Gastroesophageal sphincter (tissue), 4 donors: ENCODE measurements at regions not wholly inside any gene's neighbourhood (a gene's known extent, or its start where the extent isn't known, plus 50 kb on each side); places are given as distances from the start of the nearest gene placed in this dataset.

Experiments used
- ATAC-seq: fragments of 150-250 bp; one replicate; pipeline ENCODE4 v1.9.1; 2016; ENCODE audit warnings: mild to moderate bottlenecking, moderate library complexity
- H3K27ac ChIP-seq, 4 donors: fragments of 200-600 bp; sonication (generic) in 3 of 4; 1 replicate in 3 of 4; 2 replicates in 1 of 4; pipeline ENCODE4 v1.5.1; 2016 to 2019
- H3K27me3 ChIP-seq: fragments of 200-600 bp; sonication (generic); one replicate; pipeline ENCODE4 v1.5.1; 2019
- H3K36me3 ChIP-seq, 2 donors: fragments of 200-600 bp; sonication (generic); one replicate each; pipeline ENCODE4 v1.5.1; 2019; ENCODE audit warnings: control low read depth in 1 of 2
- H3K4me1 ChIP-seq, 3 donors: fragments of 200-600 bp; sonication (generic); 1 replicate in 2 of 3; 2 replicates in 1 of 3; pipeline ENCODE4 v1.5.1; 2016 to 2019; ENCODE audit warnings: control low read depth in 2 of 3
- H3K4me3 ChIP-seq, 2 donors: fragments of 200-600 bp; sonication (generic); one replicate each; pipeline ENCODE4 v1.5.1; 2019; ENCODE audit warnings: mild to moderate bottlenecking in 1 of 2, moderate library complexity in 1 of 2
- H3K9me3 ChIP-seq, 3 donors: fragments of 200-600 bp; sonication (generic); one replicate each; pipeline ENCODE4 v1.5.1; 2017 to 2019; ENCODE audit warnings: control low read depth in 2 of 3
- EP300 ChIP-seq: sonication (generic); formaldehyde crosslinking; IDR thresholded peaks from one replicate; pipeline ENCODE4 v1.6.1; 2017; ENCODE audit warnings: antibody characterized with exemption, mild to moderate bottlenecking
- POLR2A ChIP-seq, 2 donors: fragments of 450-650 bp; IDR thresholded peaks; one replicate each; pipeline ENCODE4 v1.6.1; 2017; ENCODE audit warnings: antibody characterized with exemption in 2 of 2, mild to moderate bottlenecking in 2 of 2, moderate library complexity in 1 of 2
- POLR2AphosphoS5 ChIP-seq: sonication (generic); formaldehyde crosslinking; IDR thresholded peaks from one replicate; pipeline ENCODE4 v1.6.1; 2017; ENCODE audit warnings: antibody characterized with exemption
- WGBS, 2 donors: methylation state at CpG; one replicate each; pipeline ENCODE4 v1.1.5; 2018; ENCODE audit warnings: low coverage in 1 of 2; 5-methylcytosine and 5-hydroxymethylcytosine counted together
- TF ChIP-seq, protein P1 (sequence below), 4 experiments: fragments of 200-600 bp in 2 of 4; fragments of 450-650 bp in 2 of 4; sonication (generic) in 1 of 4; IDR thresholded peaks; one replicate each; pipeline ENCODE4 v1.5.1; 2017 to 2019; ENCODE audit warnings: antibody characterized with exemption in 4 of 4, mild to moderate bottlenecking in 2 of 4, moderate library complexity in 2 of 4

DNA sequence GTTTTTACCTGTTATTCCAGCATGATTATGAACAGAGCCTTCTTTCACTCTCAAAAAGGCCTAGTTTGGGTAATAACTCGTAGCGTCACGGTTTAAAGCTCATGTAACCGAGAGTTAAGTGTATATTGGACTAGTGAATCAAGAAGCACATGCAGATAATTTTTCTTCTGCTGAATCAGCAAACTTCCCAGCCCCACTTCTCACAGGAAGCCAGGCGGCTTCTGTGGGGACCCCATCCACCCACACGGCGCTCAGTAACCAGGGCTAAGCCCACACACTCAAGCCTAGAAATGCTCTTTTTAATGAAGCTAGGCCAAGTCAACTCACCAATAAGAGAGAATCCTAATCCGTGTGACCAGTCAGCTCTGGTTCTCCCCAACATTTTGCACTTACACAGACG is 191.2 kb upstream of the MGMT start:
- H3K27me3 ChIP-seq = peaks cover 18% of the 10 kb centered on the region
- H3K4me3 ChIP-seq = no peak overlapping the region
- TF ChIP-seq, protein P1, sequence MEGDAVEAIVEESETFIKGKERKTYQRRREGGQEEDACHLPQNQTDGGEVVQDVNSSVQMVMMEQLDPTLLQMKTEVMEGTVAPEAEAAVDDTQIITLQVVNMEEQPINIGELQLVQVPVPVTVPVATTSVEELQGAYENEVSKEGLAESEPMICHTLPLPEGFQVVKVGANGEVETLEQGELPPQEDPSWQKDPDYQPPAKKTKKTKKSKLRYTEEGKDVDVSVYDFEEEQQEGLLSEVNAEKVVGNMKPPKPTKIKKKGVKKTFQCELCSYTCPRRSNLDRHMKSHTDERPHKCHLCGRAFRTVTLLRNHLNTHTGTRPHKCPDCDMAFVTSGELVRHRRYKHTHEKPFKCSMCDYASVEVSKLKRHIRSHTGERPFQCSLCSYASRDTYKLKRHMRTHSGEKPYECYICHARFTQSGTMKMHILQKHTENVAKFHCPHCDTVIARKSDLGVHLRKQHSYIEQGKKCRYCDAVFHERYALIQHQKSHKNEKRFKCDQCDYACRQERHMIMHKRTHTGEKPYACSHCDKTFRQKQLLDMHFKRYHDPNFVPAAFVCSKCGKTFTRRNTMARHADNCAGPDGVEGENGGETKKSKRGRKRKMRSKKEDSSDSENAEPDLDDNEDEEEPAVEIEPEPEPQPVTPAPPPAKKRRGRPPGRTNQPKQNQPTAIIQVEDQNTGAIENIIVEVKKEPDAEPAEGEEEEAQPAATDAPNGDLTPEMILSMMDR (IDR thresholded peaks at IDR 0.05) = no peak
- TF ChIP-seq EP300 (no peak), POLR2AphosphoS5 (no peak)
- no peak for ATAC-seq
- no peaks in the 10 kb centered on the region for H3K36me3 ChIP-seq
- WGBS, 2 donors = 50 to 67% methylated on average over 2 to 5 of the region's 9 CpGs
- no peaks in the 10 kb centered on the region for H3K9me3 ChIP-seq
- no peak overlapping the region for H3K27ac ChIP-seq
- peaks cover 0 to 6% (median 0%) of the 10 kb centered on the region in 3 donors for H3K4me1 ChIP-seq

DNA sequence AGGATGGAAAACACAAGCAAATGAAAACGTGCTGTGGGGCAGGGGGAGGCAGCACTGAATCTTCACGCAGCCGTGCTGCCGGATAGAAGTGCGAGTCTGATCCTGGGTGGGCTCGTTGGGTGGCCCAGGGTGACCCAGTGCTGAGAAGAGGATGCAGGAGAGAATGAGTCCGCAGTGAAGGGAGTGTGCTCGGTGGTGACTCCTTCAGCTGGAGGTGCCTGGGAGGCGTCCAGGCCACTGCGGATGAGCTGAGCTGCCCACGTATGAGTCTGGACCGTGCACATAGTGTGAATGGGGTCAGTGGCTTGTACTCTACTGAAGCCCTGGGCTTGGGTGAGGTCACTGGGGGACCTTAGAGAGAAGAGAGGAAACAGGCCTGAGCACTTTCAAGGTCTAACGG is 190.0 kb upstream of the MGMT start:
- Histone ChIP-seq H3K4me1 (peaks cover 0 to 6% (median 0%) of the 10 kb centered on the region in 3 donors), H3K36me3 (no peaks in the 10 kb centered on the region), H3K9me3 (peaks cover 0 to 10% (median 0%) of the 10 kb centered on the region in 3 donors), H3K4me3 (no peak overlapping the region), H3K27me3 (peaks cover 20% of the 10 kb centered on the region), H3K27ac (no peak overlapping the region)
- peak; percentile 32 for ATAC-seq
- WGBS, 2 donors = 53 to 68% methylated on average over 3 to 5 of the region's 13 CpGs
- TF ChIP-seq, protein P1 (IDR thresholded peaks at IDR 0.05) = no peak
- no peak for TF ChIP-seq EP300
- TF ChIP-seq POLR2AphosphoS5 = no peak
- TF ChIP-seq POLR2A (IDR thresholded peaks at IDR 0.05) = no peak

DNA sequence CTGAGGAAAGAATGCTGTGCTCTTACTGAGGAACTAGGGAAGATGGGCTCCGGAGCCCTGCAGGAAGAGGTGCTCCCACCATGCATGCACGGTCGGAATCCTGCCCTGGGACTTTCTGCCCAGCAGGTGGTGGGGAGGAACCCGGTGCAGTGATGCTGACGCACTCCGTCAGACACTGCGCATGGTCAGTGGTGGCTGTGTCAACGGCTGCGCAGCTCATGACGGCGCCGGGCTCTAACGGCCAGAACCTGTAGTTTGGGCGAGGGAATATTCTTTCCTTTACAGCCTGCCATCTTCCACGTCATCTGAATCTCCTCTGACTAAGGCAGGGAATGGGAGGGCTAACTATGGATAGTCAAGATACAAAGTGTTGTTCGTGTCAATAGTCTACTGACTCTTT is 189.2 kb upstream of the MGMT start:
- peaks cover 0 to 10% (median 0%) of the 10 kb centered on the region in 3 donors for H3K9me3 ChIP-seq
- TF ChIP-seq, protein P1 (IDR thresholded peaks at IDR 0.05) = no peak
- TF ChIP-seq POLR2A (IDR thresholded peaks at IDR 0.05) (no peak), POLR2AphosphoS5 (no peak), EP300 (no peak)
- WGBS, 2 donors = 81 to 90% methylated on average over 7 to 12 of the region's 16 CpGs
- peaks cover 20% of the 10 kb centered on the region for H3K27me3 ChIP-seq
- H3K36me3 ChIP-seq = no peaks in the 10 kb centered on the region
- H3K4me3 ChIP-seq = no peak overlapping the region
- peaks cover 0 to 6% (median 0%) of the 10 kb centered on the region in 3 donors for H3K4me1 ChIP-seq
- H3K27ac ChIP-seq = no peak overlapping the region
- peak; percentile 43 for ATAC-seq

DNA sequence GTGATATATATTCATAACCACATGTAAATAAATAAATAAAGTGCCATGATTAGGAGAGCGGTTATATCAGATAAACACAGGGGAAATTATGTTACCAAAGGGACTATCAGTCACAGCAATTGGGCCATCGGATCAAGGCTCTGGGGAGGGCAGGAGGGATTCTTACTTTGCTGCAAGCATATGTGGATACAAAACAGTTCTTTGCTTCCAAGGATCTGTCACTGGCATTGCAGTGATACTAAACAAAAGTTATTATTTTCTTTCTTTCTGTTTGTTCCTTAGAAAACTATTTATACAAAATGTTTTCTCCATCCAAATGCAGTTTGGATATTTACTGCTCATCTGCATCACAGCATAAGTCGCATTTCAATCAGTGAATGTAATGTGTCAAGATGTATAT is 188.4 kb upstream of the MGMT start:
- TF ChIP-seq EP300 (no peak), POLR2A (IDR thresholded peaks at IDR 0.05) (no peak), POLR2AphosphoS5 (no peak)
- TF ChIP-seq, protein P1 (IDR thresholded peaks at IDR 0.05) = no peak
- WGBS, 2 donors = 60 to 77% methylated on average over 3 of the region's 3 CpGs
- Histone ChIP-seq H3K27me3 (peaks cover 20% of the 10 kb centered on the region), H3K4me3 (no peak overlapping the region), H3K9me3 (peaks cover 0 to 10% (median 0%) of the 10 kb centered on the region in 3 donors), H3K36me3 (no peaks in the 10 kb centered on the region), H3K27ac (no peak overlapping the region), H3K4me1 (peaks cover 0 to 6% (median 0%) of the 10 kb centered on the region in 3 donors)
- ATAC-seq = no peak

DNA sequence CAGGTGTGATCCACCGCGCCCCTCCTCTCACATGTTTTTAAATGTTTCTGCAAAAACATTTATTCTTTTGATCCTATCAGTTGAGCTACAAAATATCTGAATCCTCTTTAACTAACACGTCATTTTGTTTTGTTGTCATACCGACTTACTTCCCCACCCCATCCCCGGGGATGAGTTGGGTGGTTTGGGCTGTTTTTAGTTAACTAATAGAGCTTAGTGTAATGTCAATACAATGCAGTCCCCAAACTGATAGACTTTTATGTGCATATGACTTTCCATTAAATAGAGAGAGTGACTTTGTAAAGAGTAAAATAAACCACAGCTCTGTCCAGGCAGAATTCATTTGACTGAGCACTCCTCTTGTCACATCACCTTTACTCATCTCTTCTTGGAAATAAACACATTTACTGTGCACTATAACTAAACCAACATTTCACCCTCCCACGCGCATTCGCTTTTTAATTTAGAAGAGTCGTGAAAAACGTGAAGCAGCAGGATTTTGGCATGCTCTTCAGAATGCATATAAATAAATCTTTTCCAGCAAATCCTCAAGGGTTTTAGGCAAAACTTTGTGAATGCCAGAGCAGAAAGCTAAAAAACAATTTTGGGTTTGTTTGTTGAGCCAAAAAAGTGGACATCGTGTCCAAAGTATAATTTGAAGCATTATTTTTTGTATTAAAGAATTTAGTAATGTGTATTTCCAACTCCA is 187.4 kb upstream of the MGMT start:
- no peak overlapping the region for H3K4me3 ChIP-seq
- no peak overlapping the region for H3K27ac ChIP-seq
- peaks cover 0 to 10% (median 0%) of the 10 kb centered on the region in 3 donors for H3K9me3 ChIP-seq
- H3K4me1 ChIP-seq = peaks cover 0 to 6% (median 0%) of the 10 kb centered on the region in 3 donors
- no peaks in the 10 kb centered on the region for H3K36me3 ChIP-seq
- TF ChIP-seq POLR2AphosphoS5 (no peak), EP300 (no peak), POLR2A (IDR thresholded peaks at IDR 0.05) (no peak)
- TF ChIP-seq, protein P1 (IDR thresholded peaks at IDR 0.05) = no peak
- peaks cover 20% of the 10 kb centered on the region for H3K27me3 ChIP-seq
- WGBS, 2 donors = 39 to 48% methylated on average over 11 of the region's 11 CpGs
- ATAC-seq = no peak
